ENCODE measurements at regions not wholly inside any gene's neighbourhood (a gene's known extent, or its start where the extent isn't known, plus 50 kb on each side); places are given as distances from the start of the nearest gene placed in this dataset.

- Histone ChIP-seq H3K27ac (ENCODE audit: low read depth, low read length) (no peak overlapping the region), H3K4me2 (ENCODE audit: insufficient read depth, low read length) (no peak overlapping the region), H3K79me2 (ENCODE audit: insufficient read depth, low read length) (no peaks in the 10 kb centered on the region), H2AFZ (ENCODE audit: low read length) (no peak overlapping the region), H3K36me3 (ENCODE audit: insufficient read depth, low read length) (no peaks in the 10 kb centered on the region), H4K20me1 (ENCODE audit: insufficient read depth, low read length) (no peaks in the 10 kb centered on the region), H3K4me1 (ENCODE audit: insufficient read depth, low read length) (no peaks in the 10 kb centered on the region), H3K27me3 (ENCODE audit: insufficient read depth, low read length) (no peaks in the 10 kb centered on the region), H3K4me3 (ENCODE audit: insufficient read depth, low read length) (no peak overlapping the region), H3K9me3 (ENCODE audit: low read depth, low read length) (no peaks in the 10 kb centered on the region)
- no peak for TF ChIP-seq CTCF (IDR thresholded peaks at IDR 0.05; ENCODE audit: extremely low read depth, low read depth, low read length)
- DNase-seq (ENCODE audit: insufficient read length, low spot score, missing footprints), result no peak
These were observed 235.1 kb downstream of the DLEU7 start for GRCh38 chr13:50608370-50608769.

- Histone ChIP-seq H3K79me2 (ENCODE audit: insufficient read depth, low read length) (no peaks in the 10 kb centered on the region), H3K4me3 (ENCODE audit: insufficient read depth, low read length) (no peak overlapping the region), H2AFZ (ENCODE audit: low read length) (no peak overlapping the region), H3K36me3 (ENCODE audit: insufficient read depth, low read length) (no peaks in the 10 kb centered on the region), H3K9me3 (ENCODE audit: low read depth, low read length) (no peaks in the 10 kb centered on the region), H3K4me2 (ENCODE audit: insufficient read depth, low read length) (no peak overlapping the region), H3K27me3 (ENCODE audit: insufficient read depth, low read length) (no peaks in the 10 kb centered on the region), H3K27ac (ENCODE audit: low read depth, low read length) (no peak overlapping the region), H3K4me1 (ENCODE audit: insufficient read depth, low read length) (no peaks in the 10 kb centered on the region), H4K20me1 (ENCODE audit: insufficient read depth, low read length) (no peaks in the 10 kb centered on the region)
- no peak for TF ChIP-seq CTCF (IDR thresholded peaks at IDR 0.05; ENCODE audit: extremely low read depth, low read depth, low read length)
- no peak for DNase-seq (ENCODE audit: insufficient read length, low spot score, missing footprints)
These were observed 234.5 kb downstream of the DLEU7 start for GRCh38 chr13:50609011-50609410.

- H3K27ac ChIP-seq (ENCODE audit: low read depth, low read length), result no peak overlapping the region
- TF ChIP-seq CTCF (IDR thresholded peaks at IDR 0.05; ENCODE audit: extremely low read depth, low read depth, low read length), result no peak
These were observed 233.3 kb downstream of the DLEU7 start for GRCh38 chr13:50610238-50610637.

GRCh38 chr13:50611117-50611781 lies 232.2 kb downstream of the DLEU7 start:
- no peak overlapping the region for H3K4me2 ChIP-seq (ENCODE audit: insufficient read depth, low read length)
- no peak for DNase-seq (ENCODE audit: insufficient read length, low spot score, missing footprints)
- no peaks in the 10 kb centered on the region for H3K36me3 ChIP-seq (ENCODE audit: insufficient read depth, low read length)
- no peak overlapping the region for H2AFZ ChIP-seq (ENCODE audit: low read length)
- H3K79me2 ChIP-seq (ENCODE audit: insufficient read depth, low read length), result no peaks in the 10 kb centered on the region
- no peak overlapping the region for H3K4me3 ChIP-seq (ENCODE audit: insufficient read depth, low read length)
- TF ChIP-seq CTCF (IDR thresholded peaks at IDR 0.05; ENCODE audit: extremely low read depth, low read depth, low read length), result no peak
- no peaks in the 10 kb centered on the region for H3K4me1 ChIP-seq (ENCODE audit: insufficient read depth, low read length)
- no peaks in the 10 kb centered on the region for H3K9me3 ChIP-seq (ENCODE audit: low read depth, low read length)
- H4K20me1 ChIP-seq (ENCODE audit: insufficient read depth, low read length), result no peaks in the 10 kb centered on the region
- no peaks in the 10 kb centered on the region for H3K27me3 ChIP-seq (ENCODE audit: insufficient read depth, low read length)
- H3K27ac ChIP-seq (ENCODE audit: low read depth, low read length), result no peak overlapping the region

More at GRCh38 chr13:50610238-50610637, 233.3 kb downstream of the DLEU7 start:
- no peak for DNase-seq (ENCODE audit: insufficient read length, low spot score, missing footprints)
- H3K9me3 ChIP-seq (ENCODE audit: low read depth, low read length), result no peaks in the 10 kb centered on the region
- no peak overlapping the region for H2AFZ ChIP-seq (ENCODE audit: low read length)
- no peaks in the 10 kb centered on the region for H3K27me3 ChIP-seq (ENCODE audit: insufficient read depth, low read length)
- H3K4me3 ChIP-seq (ENCODE audit: insufficient read depth, low read length), result no peak overlapping the region
- H3K36me3 ChIP-seq (ENCODE audit: insufficient read depth, low read length), result no peaks in the 10 kb centered on the region
- no peaks in the 10 kb centered on the region for H3K79me2 ChIP-seq (ENCODE audit: insufficient read depth, low read length)
- H3K4me2 ChIP-seq (ENCODE audit: insufficient read depth, low read length), result no peak overlapping the region
- H4K20me1 ChIP-seq (ENCODE audit: insufficient read depth, low read length), result no peaks in the 10 kb centered on the region
- no peaks in the 10 kb centered on the region for H3K4me1 ChIP-seq (ENCODE audit: insufficient read depth, low read length)

All from osteoblast (primary cell).